ENCODE measurements at regions not wholly inside any gene's neighbourhood (a gene's known extent, or its start where the extent isn't known, plus 50 kb on each side); places are given as distances from the start of the nearest gene placed in this dataset.

DNA sequence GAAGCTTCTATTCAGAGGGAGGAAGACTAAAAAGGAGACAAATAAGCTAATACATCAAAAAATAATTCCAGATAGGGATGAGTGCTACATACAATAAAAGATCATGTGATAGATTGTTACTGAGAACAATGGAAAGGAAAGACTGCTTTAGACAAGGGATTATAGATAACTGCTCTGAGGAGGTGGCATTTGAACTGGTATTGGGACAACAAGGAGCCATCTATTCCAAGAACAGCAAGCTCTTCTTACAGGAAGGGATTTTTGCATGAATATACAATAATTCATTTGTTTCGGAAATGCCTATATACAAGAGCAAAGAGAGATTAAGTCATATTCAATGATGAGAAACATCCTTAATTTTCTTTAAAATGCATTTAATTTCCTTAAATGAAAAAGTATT, 540.5 kb upstream of the KLF12 start (continued):
- TF ChIP-seq, protein P1, sequence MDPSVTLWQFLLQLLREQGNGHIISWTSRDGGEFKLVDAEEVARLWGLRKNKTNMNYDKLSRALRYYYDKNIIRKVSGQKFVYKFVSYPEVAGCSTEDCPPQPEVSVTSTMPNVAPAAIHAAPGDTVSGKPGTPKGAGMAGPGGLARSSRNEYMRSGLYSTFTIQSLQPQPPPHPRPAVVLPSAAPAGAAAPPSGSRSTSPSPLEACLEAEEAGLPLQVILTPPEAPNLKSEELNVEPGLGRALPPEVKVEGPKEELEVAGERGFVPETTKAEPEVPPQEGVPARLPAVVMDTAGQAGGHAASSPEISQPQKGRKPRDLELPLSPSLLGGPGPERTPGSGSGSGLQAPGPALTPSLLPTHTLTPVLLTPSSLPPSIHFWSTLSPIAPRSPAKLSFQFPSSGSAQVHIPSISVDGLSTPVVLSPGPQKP (CRISPR knock-in tag; IDR thresholded peaks at IDR 0.05): no peak
- TF ChIP-seq CTBP1 (IDR thresholded peaks at IDR 0.05; ENCODE audit: borderline replicate concordance): no peak
- TF ChIP-seq SAFB (IDR thresholded peaks at IDR 0.05; ENCODE audit: borderline replicate concordance, low read depth, low read length): no peak
- no peak for TF ChIP-seq TOE1 (IDR thresholded peaks at IDR 0.05; ENCODE audit: borderline replicate concordance)
- TF ChIP-seq TOE1 (CRISPR knock-in tag; IDR thresholded peaks at IDR 0.05; ENCODE audit: borderline replicate concordance, low read depth): no peak
- TF ChIP-seq PHB2 (IDR thresholded peaks at IDR 0.05; ENCODE audit: low read depth): no peak
- no peak for TF ChIP-seq TARDBP (IDR thresholded peaks at IDR 0.05)
- TF ChIP-seq HOXB6 (CRISPR knock-in tag; IDR thresholded peaks at IDR 0.05; ENCODE audit: borderline replicate concordance): no peak

DNA sequence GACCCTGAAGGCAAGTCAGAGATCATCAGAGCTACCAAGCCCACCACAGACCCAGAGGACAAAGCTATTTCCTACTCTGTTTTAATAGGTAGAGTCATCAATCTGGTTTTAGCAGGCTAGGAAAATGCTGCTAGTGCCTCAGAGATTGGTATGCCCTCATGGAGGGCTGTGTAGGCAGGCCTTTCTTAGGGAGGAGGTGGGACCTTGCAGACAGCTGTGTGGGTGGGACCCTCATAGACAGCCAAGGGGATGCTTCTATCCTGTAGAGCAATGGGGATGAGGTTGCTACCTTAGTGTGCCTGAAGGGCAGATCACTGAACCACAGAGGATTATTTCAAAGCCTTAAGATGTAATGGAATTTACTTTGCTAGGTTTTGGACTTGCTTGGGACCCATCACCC, 534.9 kb upstream of the KLF12 start:
- no peak overlapping the region for H3K4me2 ChIP-seq (ENCODE audit: insufficient read depth, low read length)
- in situ Hi-C loops (cut with MboI) (no loop called here), intact Hi-C loops (cut with micrococcal nuclease) (no loop called here)
- FAIRE-seq: no peak
- CTCF ChIA-PET (ENCODE audit: low intra/inter-chr PET ratio): no interaction called here
- H3K9me3 ChIP-seq (replicated peaks; ENCODE audit: control insufficient read depth, insufficient read depth, low read depth, low read length): no peaks in the 10 kb centered on the region
- no TSS peak for BruUV-seq (replicated peaks)
- H2AFZ ChIP-seq (ENCODE audit: low read depth, low read length): no peak overlapping the region
- ATAC-seq: no peak
- H3K4me3 ChIP-seq: no peak overlapping the region
- POLR2A ChIA-PET: no interaction called here
- no peaks in the 10 kb centered on the region for H3K36me3 ChIP-seq (ENCODE audit: control insufficient read depth, insufficient read depth, low read length)
- no peak for DNase-seq (ENCODE audit: extremely low read depth in 1 of 4, low spot score in 3 of 4)
- H4K20me1 ChIP-seq (replicated peaks; ENCODE audit: control insufficient read depth, insufficient read depth, low read length): no peaks in the 10 kb centered on the region
- no peak overlapping the region for H3K27ac ChIP-seq (ENCODE audit: extremely low read depth, low read depth, low read length)
- H3K9me1 ChIP-seq (ENCODE audit: control insufficient read depth, insufficient read depth, low read length): no peaks in the 10 kb centered on the region
- H3K9ac ChIP-seq (ENCODE audit: insufficient read depth in 1 of 2, low read depth in 2 of 2, low read length in 2 of 2): no peak overlapping the region
- H3K27me3 ChIP-seq (ENCODE audit: control insufficient read depth in 2 of 2, insufficient read depth in 2 of 2, low read length in 2 of 2): no peaks in the 10 kb centered on the region
- H3K4me1 ChIP-seq (replicated peaks in 1 of 2; ENCODE audit: control insufficient read depth in 2 of 2, insufficient read depth in 2 of 2, low read length in 2 of 2): no peaks in the 10 kb centered on the region
- no peaks in the 10 kb centered on the region for H3K79me2 ChIP-seq (ENCODE audit: control insufficient read depth, insufficient read depth, low read length)
- TF ChIP-seq ZEB2 (IDR thresholded peaks at IDR 0.05) (no peak), HOXB6 (CRISPR knock-in tag; IDR thresholded peaks at IDR 0.05; ENCODE audit: borderline replicate concordance) (no peak), POLR3A (IDR thresholded peaks at IDR 0.05; ENCODE audit: borderline replicate concordance, extremely low read depth, insufficient read depth, insufficient read length) (no peak), RBM15 (IDR thresholded peaks at IDR 0.05; ENCODE audit: insufficient read depth, low read length) (no peak), ATF1 (CRISPR knock-in tag; IDR thresholded peaks at IDR 0.05) (no peak), ATF1 (tag; IDR thresholded peaks at IDR 0.05) (no peak), ZNF41 (CRISPR knock-in tag; conservative IDR thresholded peaks at IDR 0.05) (no peak), SRF (CRISPR knock-in tag; IDR thresholded peaks at IDR 0.05) (no peak), HDAC2 (IDR thresholded peaks at IDR 0.05) (no peak), KDM4B (IDR thresholded peaks at IDR 0.05; ENCODE audit: borderline replicate concordance in 2 of 2, low read depth in 1 of 2) (no peak)
- TF ChIP-seq, protein P2, sequence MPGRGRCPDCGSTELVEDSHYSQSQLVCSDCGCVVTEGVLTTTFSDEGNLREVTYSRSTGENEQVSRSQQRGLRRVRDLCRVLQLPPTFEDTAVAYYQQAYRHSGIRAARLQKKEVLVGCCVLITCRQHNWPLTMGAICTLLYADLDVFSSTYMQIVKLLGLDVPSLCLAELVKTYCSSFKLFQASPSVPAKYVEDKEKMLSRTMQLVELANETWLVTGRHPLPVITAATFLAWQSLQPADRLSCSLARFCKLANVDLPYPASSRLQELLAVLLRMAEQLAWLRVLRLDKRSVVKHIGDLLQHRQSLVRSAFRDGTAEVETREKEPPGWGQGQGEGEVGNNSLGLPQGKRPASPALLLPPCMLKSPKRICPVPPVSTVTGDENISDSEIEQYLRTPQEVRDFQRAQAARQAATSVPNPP (IDR thresholded peaks at IDR 0.05; ENCODE audit: borderline replicate concordance, insufficient read depth, insufficient read length): no peak
- TF ChIP-seq, protein P3, sequence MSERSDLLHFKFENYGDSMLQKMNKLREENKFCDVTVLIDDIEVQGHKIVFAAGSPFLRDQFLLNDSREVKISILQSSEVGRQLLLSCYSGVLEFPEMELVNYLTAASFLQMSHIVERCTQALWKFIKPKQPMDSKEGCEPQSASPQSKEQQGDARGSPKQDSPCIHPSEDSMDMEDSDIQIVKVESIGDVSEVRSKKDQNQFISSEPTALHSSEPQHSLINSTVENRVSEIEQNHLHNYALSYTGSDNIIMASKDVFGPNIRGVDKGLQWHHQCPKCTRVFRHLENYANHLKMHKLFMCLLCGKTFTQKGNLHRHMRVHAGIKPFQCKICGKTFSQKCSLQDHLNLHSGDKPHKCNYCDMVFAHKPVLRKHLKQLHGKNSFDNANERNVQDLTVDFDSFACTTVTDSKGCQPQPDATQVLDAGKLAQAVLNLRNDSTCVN (CRISPR knock-in tag; IDR thresholded peaks at IDR 0.05): no peak

Data from K562 (cell line).